Glutamatergic neuron (in vitro differentiated cells): ENCODE measurements at regions not wholly inside any gene's neighbourhood (a gene's known extent, or its start where the extent isn't known, plus 50 kb on each side); places are given as distances from the start of the nearest gene placed in this dataset.

Source experiments
- DNase-seq: peaks from one replicate; pipeline ENCODE4 v3.0.0; 2022
- H3K27ac Mint-ChIP-seq: one replicate; pipeline ENCODE4 v1.8.0; 2020; ENCODE audit warnings: mild to moderate bottlenecking, mixed read lengths, inconsistent platforms; ENCODE audit not compliant: unreplicated experiment
- H3K27me3 Mint-ChIP-seq: one replicate; pipeline ENCODE4 v1.8.0; 2020; ENCODE audit warnings: mild to moderate bottlenecking, moderate library complexity, mixed read lengths, inconsistent platforms; ENCODE audit not compliant: unreplicated experiment
- H3K36me3 Mint-ChIP-seq: one replicate; pipeline ENCODE4 v1.8.0; 2020; ENCODE audit warnings: mild to moderate bottlenecking, mixed read lengths, inconsistent platforms; ENCODE audit not compliant: unreplicated experiment
- H3K4me1 Mint-ChIP-seq: one replicate; pipeline ENCODE4 v1.8.0; 2020; ENCODE audit warnings: mild to moderate bottlenecking, low read depth, mixed read lengths, inconsistent platforms; ENCODE audit not compliant: unreplicated experiment
- H3K4me3 Mint-ChIP-seq: one replicate; pipeline ENCODE4 v1.8.0; 2020; ENCODE audit warnings: mild to moderate bottlenecking, mixed read lengths, inconsistent platforms; ENCODE audit not compliant: unreplicated experiment
- H3K9me3 Mint-ChIP-seq: one replicate; pipeline ENCODE4 v1.8.0; 2020; ENCODE audit warnings: mild to moderate bottlenecking, moderate library complexity, mixed read lengths, inconsistent platforms; ENCODE audit not compliant: unreplicated experiment
- TF ChIP-seq, protein P1 (sequence below): fragments of 200-600 bp; sonication (generic); IDR thresholded peaks from one replicate; pipeline ENCODE4 v1.5.0; 2021; ENCODE audit not compliant: partially characterized antibody, unreplicated experiment

DNA sequence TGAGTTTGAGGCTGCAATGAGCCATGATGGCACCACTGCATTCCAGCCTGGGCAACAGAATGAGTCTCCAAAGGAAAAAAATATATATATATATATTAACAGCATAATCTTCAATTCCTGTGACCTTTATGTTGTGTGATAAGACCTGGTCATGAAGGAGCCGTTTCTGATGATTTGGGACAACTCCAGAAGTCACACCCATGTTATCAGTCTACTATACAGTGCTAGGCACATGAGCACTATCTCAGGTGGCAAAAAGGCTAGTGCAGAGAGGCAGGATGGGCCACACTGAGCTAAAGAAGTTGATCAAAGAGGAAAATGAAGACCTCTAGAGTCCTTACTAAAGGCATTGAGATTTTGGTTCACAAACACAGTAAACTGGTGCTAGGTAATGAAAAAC is 205.0 kb upstream of the RAD23B start:
- Mint-ChIP-seq H3K27me3 (no peaks in the 10 kb centered on the region), H3K4me1 (no peaks in the 10 kb centered on the region), H3K27ac (no peak overlapping the region), H3K4me3 (no peak overlapping the region), H3K9me3 (no peaks in the 10 kb centered on the region), H3K36me3 (no peaks in the 10 kb centered on the region)
- TF ChIP-seq, protein P1, sequence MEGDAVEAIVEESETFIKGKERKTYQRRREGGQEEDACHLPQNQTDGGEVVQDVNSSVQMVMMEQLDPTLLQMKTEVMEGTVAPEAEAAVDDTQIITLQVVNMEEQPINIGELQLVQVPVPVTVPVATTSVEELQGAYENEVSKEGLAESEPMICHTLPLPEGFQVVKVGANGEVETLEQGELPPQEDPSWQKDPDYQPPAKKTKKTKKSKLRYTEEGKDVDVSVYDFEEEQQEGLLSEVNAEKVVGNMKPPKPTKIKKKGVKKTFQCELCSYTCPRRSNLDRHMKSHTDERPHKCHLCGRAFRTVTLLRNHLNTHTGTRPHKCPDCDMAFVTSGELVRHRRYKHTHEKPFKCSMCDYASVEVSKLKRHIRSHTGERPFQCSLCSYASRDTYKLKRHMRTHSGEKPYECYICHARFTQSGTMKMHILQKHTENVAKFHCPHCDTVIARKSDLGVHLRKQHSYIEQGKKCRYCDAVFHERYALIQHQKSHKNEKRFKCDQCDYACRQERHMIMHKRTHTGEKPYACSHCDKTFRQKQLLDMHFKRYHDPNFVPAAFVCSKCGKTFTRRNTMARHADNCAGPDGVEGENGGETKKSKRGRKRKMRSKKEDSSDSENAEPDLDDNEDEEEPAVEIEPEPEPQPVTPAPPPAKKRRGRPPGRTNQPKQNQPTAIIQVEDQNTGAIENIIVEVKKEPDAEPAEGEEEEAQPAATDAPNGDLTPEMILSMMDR = no peak
- DNase-seq = no peak

DNA sequence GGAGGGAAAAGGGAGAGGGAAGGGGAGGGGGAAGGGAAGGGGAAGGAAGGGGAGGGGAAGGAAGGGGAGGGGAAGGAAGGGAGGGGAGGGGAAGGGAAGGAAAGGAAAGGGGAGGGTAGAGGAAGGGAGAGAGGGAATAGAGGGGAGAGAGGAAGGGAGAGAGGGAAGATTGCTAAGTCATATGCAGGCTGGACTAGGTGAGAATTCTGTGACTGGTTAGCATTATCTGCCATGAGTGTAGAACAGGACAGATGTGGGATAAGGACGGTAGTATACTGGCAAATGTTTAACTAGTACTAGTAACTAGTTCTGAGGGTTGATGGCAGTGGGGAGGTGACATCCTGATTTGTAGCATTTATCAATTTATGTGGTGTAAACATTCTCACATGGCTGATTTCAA is 203.5 kb upstream of the RAD23B start:
- no peak for DNase-seq
- Mint-ChIP-seq H3K4me3 (no peak overlapping the region), H3K27ac (no peak overlapping the region), H3K9me3 (no peaks in the 10 kb centered on the region), H3K4me1 (no peaks in the 10 kb centered on the region), H3K27me3 (no peaks in the 10 kb centered on the region), H3K36me3 (no peaks in the 10 kb centered on the region)
- TF ChIP-seq, protein P1 = no peak

DNA sequence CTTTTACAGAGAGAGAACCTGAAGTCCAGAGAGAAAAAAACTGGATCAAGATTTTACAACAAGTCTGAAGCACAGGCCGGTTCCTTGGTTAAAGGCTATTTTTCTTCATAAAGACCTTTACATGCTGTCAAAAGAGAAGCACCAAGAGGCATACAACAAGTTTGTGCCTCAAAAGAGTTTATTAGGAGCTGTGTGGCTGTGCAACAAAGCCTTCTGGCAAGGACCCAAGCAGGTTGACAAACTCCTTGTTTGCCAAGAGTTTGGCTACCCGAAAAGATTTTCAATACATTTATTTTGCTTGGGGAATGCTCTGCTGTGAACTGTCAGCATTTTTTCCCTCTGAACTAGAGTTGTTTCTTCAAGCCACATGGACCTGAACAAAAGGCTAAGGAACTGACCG is 202.9 kb upstream of the RAD23B start:
- TF ChIP-seq, protein P1 = no peak
- H3K27me3 Mint-ChIP-seq = no peaks in the 10 kb centered on the region

DNA sequence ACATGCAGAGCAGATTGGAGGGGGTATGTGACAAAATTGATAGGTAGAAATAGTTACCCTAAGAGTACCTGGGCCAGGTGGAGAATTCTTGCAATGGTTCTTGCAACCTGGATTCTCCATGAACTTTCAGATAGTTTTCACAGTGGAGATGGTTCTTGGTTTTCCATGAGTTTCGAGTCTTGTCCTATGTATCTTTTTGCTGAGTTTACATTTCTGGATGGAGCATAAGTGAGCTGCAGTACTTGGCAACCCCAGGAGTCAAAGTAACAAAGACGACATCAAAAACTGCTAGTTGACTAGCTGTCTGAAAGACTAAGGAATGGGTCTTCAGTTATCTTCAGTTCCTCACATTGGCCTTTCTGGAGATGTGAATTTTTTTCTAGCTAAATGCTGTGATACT is 196.6 kb upstream of the RAD23B start:
- no peak overlapping the region for H3K27ac Mint-ChIP-seq
- no peak for DNase-seq
- H3K4me1 Mint-ChIP-seq = no peaks in the 10 kb centered on the region
- H3K4me3 Mint-ChIP-seq = no peak overlapping the region
- H3K36me3 Mint-ChIP-seq = no peaks in the 10 kb centered on the region
- TF ChIP-seq, protein P1 = no peak
- no peaks in the 10 kb centered on the region for H3K9me3 Mint-ChIP-seq
- H3K27me3 Mint-ChIP-seq = no peaks in the 10 kb centered on the region

More for the DNA sequence above, 202.9 kb upstream of the RAD23B start:
- no peaks in the 10 kb centered on the region for H3K4me1 Mint-ChIP-seq
- no peak overlapping the region for H3K27ac Mint-ChIP-seq
- H3K36me3 Mint-ChIP-seq = no peaks in the 10 kb centered on the region
- DNase-seq = no peak
- H3K9me3 Mint-ChIP-seq = no peaks in the 10 kb centered on the region
- no peak overlapping the region for H3K4me3 Mint-ChIP-seq

DNA sequence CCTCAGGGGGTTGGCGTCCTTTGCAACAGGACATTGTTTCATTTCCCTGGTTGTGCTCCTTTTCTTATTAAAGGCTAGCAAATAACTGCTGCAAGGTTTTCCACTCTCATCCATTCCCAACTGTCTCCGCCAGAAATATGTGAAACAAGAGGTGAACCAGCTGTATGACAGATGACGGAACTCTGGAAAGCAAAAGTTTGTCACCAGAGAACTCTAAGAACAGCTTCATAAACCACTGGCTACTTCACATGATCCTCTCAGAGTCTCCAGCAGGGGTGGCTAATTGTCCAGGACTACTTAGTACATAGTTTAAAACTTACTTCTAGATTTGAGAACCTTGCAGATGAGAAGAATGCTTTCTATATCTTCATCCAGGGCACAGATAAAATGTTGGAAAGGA is 195.9 kb upstream of the RAD23B start:
- no peak overlapping the region for H3K4me3 Mint-ChIP-seq
- H3K9me3 Mint-ChIP-seq = no peaks in the 10 kb centered on the region
- H3K27me3 Mint-ChIP-seq = no peaks in the 10 kb centered on the region
- H3K4me1 Mint-ChIP-seq = no peaks in the 10 kb centered on the region
- no peak for DNase-seq
- H3K36me3 Mint-ChIP-seq = no peaks in the 10 kb centered on the region
- H3K27ac Mint-ChIP-seq = no peak overlapping the region
- TF ChIP-seq, protein P1 = no peak
